Upper lobe of left lung (tissue), 4 donors: ENCODE measurements at regions not wholly inside any gene's neighbourhood (a gene's known extent, or its start where the extent isn't known, plus 50 kb on each side); places are given as distances from the start of the nearest gene placed in this dataset.

Experiments
- CTCF ChIP-seq, 6 experiments: fragments of 450-650 bp in 4 of 6; fragments of 200-600 bp in 2 of 6; sonication (generic) in 2 of 6; IDR thresholded peaks; one replicate each; pipeline ENCODE4 v1.5.1; 2016 to 2019; ENCODE audit warnings: antibody characterized with exemption in 6 of 6
- EP300 ChIP-seq, 4 donors: sonication (generic); formaldehyde crosslinking; IDR thresholded peaks; one replicate each; pipeline ENCODE4 v1.5.1; 2017; ENCODE audit warnings: antibody characterized with exemption in 4 of 4, control low read depth in 2 of 4
- POLR2AphosphoS5 ChIP-seq, 2 donors: sonication (generic); formaldehyde crosslinking; IDR thresholded peaks; one replicate each; pipeline ENCODE4 v1.5.1; 2017; ENCODE audit warnings: antibody characterized with exemption in 2 of 2

GRCh38 chr6:81120280-81120679 lies 632.2 kb downstream of the TENT5A start:
- TF ChIP-seq CTCF (IDR thresholded peaks at IDR 0.05) (no peak), POLR2AphosphoS5 (IDR thresholded peaks at IDR 0.05) (no peak), EP300 (IDR thresholded peaks at IDR 0.05) (no peak)
